ENCODE measurements at regions not wholly inside any gene's neighbourhood (a gene's known extent, or its start where the extent isn't known, plus 50 kb on each side); places are given as distances from the start of the nearest gene placed in this dataset.
"Not testable (repeated sequence)": the region's sequence is repeated elsewhere in the genome, so short reads cannot be mapped to it uniquely, and the experiment has no call there.

DNA sequence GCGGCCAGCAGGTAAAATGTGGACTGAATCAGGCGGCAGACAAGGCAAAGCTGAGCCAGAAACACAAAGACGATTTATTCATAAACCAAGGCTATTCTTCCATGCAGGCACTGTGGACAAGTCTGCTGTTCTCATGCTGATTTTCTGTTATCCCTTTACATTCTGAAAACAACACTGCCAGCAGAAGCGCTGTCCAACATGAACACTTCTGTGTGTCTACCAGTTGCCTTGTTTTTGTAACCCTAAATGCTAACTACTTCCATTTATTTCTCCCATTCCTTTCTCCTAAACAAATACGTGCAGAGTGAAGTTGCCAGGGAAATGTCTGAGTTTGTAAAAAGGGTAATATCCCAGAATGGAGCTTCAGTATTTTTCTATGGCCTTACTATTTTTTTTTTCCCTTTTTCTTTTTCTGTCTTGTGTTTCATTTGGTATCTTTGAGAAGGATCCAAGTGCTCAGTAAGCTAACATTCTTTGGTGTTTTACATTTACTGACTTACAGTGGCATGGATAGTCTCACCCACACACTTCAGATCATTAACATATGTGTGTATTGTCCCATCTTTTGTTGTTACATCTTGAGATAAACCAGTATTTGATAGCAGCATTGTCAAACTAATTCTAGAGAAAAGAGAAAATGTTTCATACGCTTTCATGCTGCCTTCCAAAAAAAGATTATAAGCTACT is 1308.9 kb upstream of the MAP3K7 start:
- H3K9ac ChIP-seq (ENCODE audit: insufficient read depth, low read length, poor library complexity, severe bottlenecking) = no peak overlapping the region
- H3K4me3 ChIP-seq (replicated peaks in 1 of 3; ENCODE audit: low read depth in 2 of 3, low read length in 3 of 3) = no peak overlapping the region
- WGBS (ENCODE audit: insufficient coverage) = 87% methylated on average over 3 of the region's 6 CpGs
- no peaks in the 10 kb centered on the region for H3K79me2 ChIP-seq (ENCODE audit: insufficient read depth, low read length)
- H3K4me1 ChIP-seq (ENCODE audit: control insufficient read depth in 1 of 2, insufficient read depth in 2 of 2, low read length in 2 of 2) = no peaks in the 10 kb centered on the region
- H3K9me3 Mint-ChIP-seq = peaks cover 0 to 7% (median 4%) of the 10 kb centered on the region in 7 donors
- no peak overlapping the region for H3K4me2 ChIP-seq (replicated peaks; ENCODE audit: extremely low read depth, low read length, poor library complexity, severe bottlenecking)
- H3K36me3 ChIP-seq (replicated peaks in 1 of 2; ENCODE audit: control insufficient read depth in 1 of 2, insufficient read depth in 2 of 2, low read length in 2 of 2) = no peaks in the 10 kb centered on the region
- no peaks in the 10 kb centered on the region for H3K4me1 Mint-ChIP-seq
- H3K27me3 ChIP-seq (ENCODE audit: control insufficient read depth in 2 of 2, insufficient read depth in 2 of 2, low read length in 2 of 2) = no peaks in the 10 kb centered on the region
- no peak overlapping the region for H3K27ac Mint-ChIP-seq
- no peaks in the 10 kb centered on the region for H4K20me1 ChIP-seq (ENCODE audit: insufficient read depth, low read length)
- intact Hi-C loops (cut with micrococcal nuclease) = no loop called here
- H3K27me3 Mint-ChIP-seq (ENCODE audit: low read depth in 3 of 3) = no peaks in the 10 kb centered on the region
- no peaks in the 10 kb centered on the region for H3K36me3 Mint-ChIP-seq
- TF ChIP-seq, protein P1, sequence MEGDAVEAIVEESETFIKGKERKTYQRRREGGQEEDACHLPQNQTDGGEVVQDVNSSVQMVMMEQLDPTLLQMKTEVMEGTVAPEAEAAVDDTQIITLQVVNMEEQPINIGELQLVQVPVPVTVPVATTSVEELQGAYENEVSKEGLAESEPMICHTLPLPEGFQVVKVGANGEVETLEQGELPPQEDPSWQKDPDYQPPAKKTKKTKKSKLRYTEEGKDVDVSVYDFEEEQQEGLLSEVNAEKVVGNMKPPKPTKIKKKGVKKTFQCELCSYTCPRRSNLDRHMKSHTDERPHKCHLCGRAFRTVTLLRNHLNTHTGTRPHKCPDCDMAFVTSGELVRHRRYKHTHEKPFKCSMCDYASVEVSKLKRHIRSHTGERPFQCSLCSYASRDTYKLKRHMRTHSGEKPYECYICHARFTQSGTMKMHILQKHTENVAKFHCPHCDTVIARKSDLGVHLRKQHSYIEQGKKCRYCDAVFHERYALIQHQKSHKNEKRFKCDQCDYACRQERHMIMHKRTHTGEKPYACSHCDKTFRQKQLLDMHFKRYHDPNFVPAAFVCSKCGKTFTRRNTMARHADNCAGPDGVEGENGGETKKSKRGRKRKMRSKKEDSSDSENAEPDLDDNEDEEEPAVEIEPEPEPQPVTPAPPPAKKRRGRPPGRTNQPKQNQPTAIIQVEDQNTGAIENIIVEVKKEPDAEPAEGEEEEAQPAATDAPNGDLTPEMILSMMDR (IDR thresholded peaks at IDR 0.05) = no peak
- H2AFZ ChIP-seq (ENCODE audit: insufficient read depth, low read depth, low read length, poor library complexity, severe bottlenecking) = no peak overlapping the region
- no peak for DNase-seq
- no peak overlapping the region for H3K4me3 Mint-ChIP-seq
- peaks cover 0 to 8% of the 10 kb centered on the region in 2 donors for H3K9me3 ChIP-seq (replicated peaks in 1 of 2; ENCODE audit: control insufficient read depth in 1 of 2, insufficient read depth in 1 of 2, low read length in 2 of 2)
- no peak overlapping the region for H3K27ac ChIP-seq (ENCODE audit: low read depth in 1 of 2, low read length in 2 of 2)

DNA sequence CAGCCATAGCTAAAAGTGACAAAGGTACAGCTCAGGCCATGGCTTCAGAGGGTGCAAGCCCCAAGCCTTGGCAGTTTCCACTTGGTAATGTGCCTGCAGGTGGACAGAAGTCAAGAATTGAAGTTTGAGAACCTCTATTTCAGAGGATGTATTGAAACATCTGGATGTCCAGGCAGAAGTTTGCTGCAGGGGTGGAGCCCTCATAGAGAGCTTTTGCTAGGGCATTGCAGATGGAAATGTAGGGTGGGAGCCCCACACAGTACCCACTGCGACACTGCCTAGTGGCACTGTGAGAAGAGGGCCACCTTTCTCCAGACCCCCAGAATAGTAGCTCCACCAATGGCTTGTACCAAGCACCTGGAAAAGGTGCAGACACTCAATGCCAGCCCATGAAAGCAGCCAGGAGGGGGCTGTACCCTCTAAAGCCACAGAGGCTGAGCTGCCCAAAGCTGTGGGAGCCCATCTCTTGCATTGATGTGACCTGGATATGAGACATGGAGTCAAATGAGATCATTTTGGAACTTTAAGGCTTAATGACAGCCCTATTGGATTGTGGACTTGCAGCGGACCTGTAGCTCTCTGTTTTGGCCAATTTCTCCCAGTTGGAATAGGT is 1299.4 kb upstream of the MAP3K7 start:
- H3K79me2 ChIP-seq (ENCODE audit: insufficient read depth, low read length) = no peaks in the 10 kb centered on the region
- H3K9me3 Mint-ChIP-seq = peaks cover 6 to 25% (median 20%) of the 10 kb centered on the region in 7 donors
- no peak overlapping the region for H3K9ac ChIP-seq (ENCODE audit: insufficient read depth, low read length, poor library complexity, severe bottlenecking)
- H3K4me3 Mint-ChIP-seq = no peak overlapping the region
- no peak overlapping the region for H3K4me2 ChIP-seq (replicated peaks; ENCODE audit: extremely low read depth, low read length, poor library complexity, severe bottlenecking)
- H3K27ac ChIP-seq (ENCODE audit: low read depth in 1 of 2, low read length in 2 of 2) = no peak overlapping the region
- H3K4me1 Mint-ChIP-seq = no peaks in the 10 kb centered on the region
- H4K20me1 ChIP-seq (ENCODE audit: insufficient read depth, low read length) = no peaks in the 10 kb centered on the region
- H3K4me1 ChIP-seq (ENCODE audit: control insufficient read depth in 1 of 2, insufficient read depth in 2 of 2, low read length in 2 of 2) = no peaks in the 10 kb centered on the region
- no peak overlapping the region for H3K4me3 ChIP-seq (replicated peaks in 1 of 3; ENCODE audit: low read depth in 2 of 3, low read length in 3 of 3)
- no peak overlapping the region for H2AFZ ChIP-seq (ENCODE audit: insufficient read depth, low read depth, low read length, poor library complexity, severe bottlenecking)
- DNase-seq = no peak
- H3K9me3 ChIP-seq (replicated peaks in 1 of 2; ENCODE audit: control insufficient read depth in 1 of 2, insufficient read depth in 1 of 2, low read length in 2 of 2) = peaks cover 14 to 18% of the 10 kb centered on the region in 2 donors
- no peaks in the 10 kb centered on the region for H3K36me3 ChIP-seq (replicated peaks in 1 of 2; ENCODE audit: control insufficient read depth in 1 of 2, insufficient read depth in 2 of 2, low read length in 2 of 2)
- intact Hi-C loops (cut with micrococcal nuclease) = no loop called here
- H3K27me3 Mint-ChIP-seq (ENCODE audit: low read depth in 3 of 3) = no peaks in the 10 kb centered on the region
- TF ChIP-seq, protein P1 (IDR thresholded peaks at IDR 0.05) = no peak
- H3K27ac Mint-ChIP-seq = no peak overlapping the region
- no CpG with 5 or more reads among the region's 2 CpGs for WGBS (ENCODE audit: insufficient coverage)
- H3K27me3 ChIP-seq (ENCODE audit: control insufficient read depth in 2 of 2, insufficient read depth in 2 of 2, low read length in 2 of 2) = no peaks in the 10 kb centered on the region
- no peaks in the 10 kb centered on the region for H3K36me3 Mint-ChIP-seq

DNA sequence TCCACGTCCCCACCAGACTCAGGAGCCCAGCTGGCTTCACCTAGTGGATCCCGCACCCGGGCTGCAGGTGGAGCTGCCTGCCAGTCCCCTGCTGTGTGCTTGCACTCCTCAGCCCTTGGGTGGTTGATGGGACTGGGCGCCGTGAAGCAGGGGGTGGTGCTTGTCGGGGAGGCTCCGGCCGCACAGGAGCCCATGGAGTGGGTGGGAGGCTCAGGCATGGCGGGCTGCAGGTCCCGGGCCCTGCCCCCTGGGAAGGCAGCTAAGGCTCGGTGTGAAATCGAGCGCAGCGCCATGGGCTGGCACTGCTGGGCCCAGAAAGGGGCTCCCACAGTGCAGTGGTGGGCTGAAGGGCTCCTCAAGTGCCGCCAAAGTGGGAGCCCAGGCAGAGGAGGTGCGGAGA is 1294.9 kb upstream of the MAP3K7 start:
- H3K79me2 ChIP-seq (ENCODE audit: insufficient read depth, low read length); H3K27me3 Mint-ChIP-seq (ENCODE audit: low read depth in 3 of 3); H2AFZ ChIP-seq (ENCODE audit: insufficient read depth, low read depth, low read length, poor library complexity, severe bottlenecking); intact Hi-C loops (cut with micrococcal nuclease); H3K4me2 ChIP-seq (replicated peaks; ENCODE audit: extremely low read depth, low read length, poor library complexity, severe bottlenecking); H3K4me1 Mint-ChIP-seq; DNase-seq; H3K27me3 ChIP-seq (ENCODE audit: control insufficient read depth in 2 of 2, insufficient read depth in 2 of 2, low read length in 2 of 2); H3K36me3 ChIP-seq (replicated peaks in 1 of 2; ENCODE audit: control insufficient read depth in 1 of 2, insufficient read depth in 2 of 2, low read length in 2 of 2); H3K9ac ChIP-seq (ENCODE audit: insufficient read depth, low read length, poor library complexity, severe bottlenecking); H3K27ac Mint-ChIP-seq; H3K36me3 Mint-ChIP-seq; H3K4me3 Mint-ChIP-seq; H3K4me1 ChIP-seq (ENCODE audit: control insufficient read depth in 1 of 2, insufficient read depth in 2 of 2, low read length in 2 of 2); H3K27ac ChIP-seq (ENCODE audit: low read depth in 1 of 2, low read length in 2 of 2); H4K20me1 ChIP-seq (ENCODE audit: insufficient read depth, low read length); H3K4me3 ChIP-seq (replicated peaks in 1 of 3; ENCODE audit: low read depth in 2 of 3, low read length in 3 of 3): not testable (repeated sequence)
- WGBS (ENCODE audit: insufficient coverage) = 97% methylated on average over 7 of the region's 16 CpGs
- H3K9me3 ChIP-seq (replicated peaks in 1 of 2; ENCODE audit: control insufficient read depth in 1 of 2, insufficient read depth in 1 of 2, low read length in 2 of 2) = peaks cover 11 to 14% of the 10 kb centered on the region in 2 donors
- peaks cover 4 to 23% (median 15%) of the 10 kb centered on the region in 7 donors for H3K9me3 Mint-ChIP-seq
